ENCODE measurements at regions not wholly inside any gene's neighbourhood (a gene's known extent, or its start where the extent isn't known, plus 50 kb on each side); places are given as distances from the start of the nearest gene placed in this dataset.

GRCh38 chr15:93245661-93246042 lies 156.6 kb upstream of the RGMA start:
- TF ChIP-seq, protein P1, sequence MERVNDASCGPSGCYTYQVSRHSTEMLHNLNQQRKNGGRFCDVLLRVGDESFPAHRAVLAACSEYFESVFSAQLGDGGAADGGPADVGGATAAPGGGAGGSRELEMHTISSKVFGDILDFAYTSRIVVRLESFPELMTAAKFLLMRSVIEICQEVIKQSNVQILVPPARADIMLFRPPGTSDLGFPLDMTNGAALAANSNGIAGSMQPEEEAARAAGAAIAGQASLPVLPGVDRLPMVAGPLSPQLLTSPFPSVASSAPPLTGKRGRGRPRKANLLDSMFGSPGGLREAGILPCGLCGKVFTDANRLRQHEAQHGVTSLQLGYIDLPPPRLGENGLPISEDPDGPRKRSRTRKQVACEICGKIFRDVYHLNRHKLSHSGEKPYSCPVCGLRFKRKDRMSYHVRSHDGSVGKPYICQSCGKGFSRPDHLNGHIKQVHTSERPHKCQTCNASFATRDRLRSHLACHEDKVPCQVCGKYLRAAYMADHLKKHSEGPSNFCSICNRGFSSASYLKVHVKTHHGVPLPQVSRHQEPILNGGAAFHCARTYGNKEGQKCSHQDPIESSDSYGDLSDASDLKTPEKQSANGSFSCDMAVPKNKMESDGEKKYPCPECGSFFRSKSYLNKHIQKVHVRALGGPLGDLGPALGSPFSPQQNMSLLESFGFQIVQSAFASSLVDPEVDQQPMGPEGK (CRISPR knock-in tag; IDR thresholded peaks at IDR 0.05; ENCODE audit: borderline replicate concordance), result no peak
- TF ChIP-seq SNAI2 (CRISPR knock-in tag; IDR thresholded peaks at IDR 0.05) (no peak), ZC3H10 (CRISPR knock-in tag; IDR thresholded peaks at IDR 0.05) (no peak), BACH2 (CRISPR knock-in tag; IDR thresholded peaks at IDR 0.05; ENCODE audit: borderline replicate concordance) (no peak), ARNTL (CRISPR knock-in tag; IDR thresholded peaks at IDR 0.05; ENCODE audit: borderline replicate concordance, low read depth) (no peak), ZNF70 (CRISPR knock-in tag; IDR thresholded peaks at IDR 0.05) (no peak), ISL1 (CRISPR knock-in tag; IDR thresholded peaks at IDR 0.05) (no peak), CSDC2 (CRISPR knock-in tag; IDR thresholded peaks at IDR 0.05) (no peak), ESRRG (CRISPR knock-in tag; IDR thresholded peaks at IDR 0.05) (no peak), CSRNP3 (CRISPR knock-in tag; IDR thresholded peaks at IDR 0.05) (no peak)
- TF ChIP-seq, protein P2, sequence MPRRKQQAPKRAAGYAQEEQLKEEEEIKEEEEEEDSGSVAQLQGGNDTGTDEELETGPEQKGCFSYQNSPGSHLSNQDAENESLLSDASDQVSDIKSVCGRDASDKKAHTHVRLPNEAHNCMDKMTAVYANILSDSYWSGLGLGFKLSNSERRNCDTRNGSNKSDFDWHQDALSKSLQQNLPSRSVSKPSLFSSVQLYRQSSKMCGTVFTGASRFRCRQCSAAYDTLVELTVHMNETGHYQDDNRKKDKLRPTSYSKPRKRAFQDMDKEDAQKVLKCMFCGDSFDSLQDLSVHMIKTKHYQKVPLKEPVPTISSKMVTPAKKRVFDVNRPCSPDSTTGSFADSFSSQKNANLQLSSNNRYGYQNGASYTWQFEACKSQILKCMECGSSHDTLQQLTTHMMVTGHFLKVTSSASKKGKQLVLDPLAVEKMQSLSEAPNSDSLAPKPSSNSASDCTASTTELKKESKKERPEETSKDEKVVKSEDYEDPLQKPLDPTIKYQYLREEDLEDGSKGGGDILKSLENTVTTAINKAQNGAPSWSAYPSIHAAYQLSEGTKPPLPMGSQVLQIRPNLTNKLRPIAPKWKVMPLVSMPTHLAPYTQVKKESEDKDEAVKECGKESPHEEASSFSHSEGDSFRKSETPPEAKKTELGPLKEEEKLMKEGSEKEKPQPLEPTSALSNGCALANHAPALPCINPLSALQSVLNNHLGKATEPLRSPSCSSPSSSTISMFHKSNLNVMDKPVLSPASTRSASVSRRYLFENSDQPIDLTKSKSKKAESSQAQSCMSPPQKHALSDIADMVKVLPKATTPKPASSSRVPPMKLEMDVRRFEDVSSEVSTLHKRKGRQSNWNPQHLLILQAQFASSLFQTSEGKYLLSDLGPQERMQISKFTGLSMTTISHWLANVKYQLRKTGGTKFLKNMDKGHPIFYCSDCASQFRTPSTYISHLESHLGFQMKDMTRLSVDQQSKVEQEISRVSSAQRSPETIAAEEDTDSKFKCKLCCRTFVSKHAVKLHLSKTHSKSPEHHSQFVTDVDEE (CRISPR knock-in tag; IDR thresholded peaks at IDR 0.05), result no peak
- TF ChIP-seq, protein P3, sequence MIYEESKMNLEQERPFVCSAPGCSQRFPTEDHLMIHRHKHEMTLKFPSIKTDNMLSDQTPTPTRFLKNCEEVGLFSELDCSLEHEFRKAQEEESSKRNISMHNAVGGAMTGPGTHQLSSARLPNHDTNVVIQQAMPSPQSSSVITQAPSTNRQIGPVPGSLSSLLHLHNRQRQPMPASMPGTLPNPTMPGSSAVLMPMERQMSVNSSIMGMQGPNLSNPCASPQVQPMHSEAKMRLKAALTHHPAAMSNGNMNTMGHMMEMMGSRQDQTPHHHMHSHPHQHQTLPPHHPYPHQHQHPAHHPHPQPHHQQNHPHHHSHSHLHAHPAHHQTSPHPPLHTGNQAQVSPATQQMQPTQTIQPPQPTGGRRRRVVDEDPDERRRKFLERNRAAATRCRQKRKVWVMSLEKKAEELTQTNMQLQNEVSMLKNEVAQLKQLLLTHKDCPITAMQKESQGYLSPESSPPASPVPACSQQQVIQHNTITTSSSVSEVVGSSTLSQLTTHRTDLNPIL (CRISPR knock-in tag; IDR thresholded peaks at IDR 0.05; ENCODE audit: low read depth), result no peak
